NCI-H345 treated with DMSO at 0.1 percent for 48 hours (cell line): ENCODE measurements at regions not wholly inside any gene's neighbourhood (a gene's known extent, or its start where the extent isn't known, plus 50 kb on each side); places are given as distances from the start of the nearest gene placed in this dataset.
A peak's percentile ranks its signal among the peaks of the same experiment; 100 is the strongest.

Source experiments
- DNase-seq: peaks from one replicate; lab custom pipeline; 2025; ENCODE audit not compliant: unreplicated experiment; lab: John Stamatoyannopoulos, UW

GRCh38 chr3:113136071-113136470 is 75.3 kb upstream of the BOC start:
- no peak for DNase-seq

- DNase-seq, result no peak
Observed at GRCh38 chr3:113136544-113136943, 74.8 kb upstream of the BOC start.

- DNase-seq, result no peak
Observed at GRCh38 chr3:113138839-113139743, 72.3 kb upstream of the BOC start.

GRCh38 chr3:113140876-113141275 is 70.5 kb upstream of the BOC start:
- DNase-seq, result no peak

- no peak for DNase-seq
Observed at GRCh38 chr3:113141543-113141942, 69.8 kb upstream of the BOC start.

- DNase-seq, result no peak
Observed at GRCh38 chr3:113142476-113142875, 68.9 kb upstream of the BOC start.

- DNase-seq, result no peak
Observed at GRCh38 chr3:113143353-113143752, 68.0 kb upstream of the BOC start.

- no peak for DNase-seq
Observed at GRCh38 chr3:113147681-113148261, 63.6 kb upstream of the BOC start.

- DNase-seq, result no peak
Observed at GRCh38 chr3:113148284-113148683, 63.1 kb upstream of the BOC start.

- DNase-seq, result no peak
Observed at GRCh38 chr3:113150250-113150649, 61.1 kb upstream of the BOC start.

- peak; percentile 85 for DNase-seq
Observed at GRCh38 chr3:113151461-113152031, 59.8 kb upstream of the BOC start.

GRCh38 chr3:113152849-113153248 is 58.5 kb upstream of the BOC start:
- DNase-seq, result no peak

GRCh38 chr3:113153499-113154107 is 57.8 kb upstream of the BOC start:
- no peak for DNase-seq

GRCh38 chr3:113156816-113157333 is 54.5 kb upstream of the BOC start:
- no peak for DNase-seq

- no peak for DNase-seq
Observed at GRCh38 chr3:113157408-113158030, 53.8 kb upstream of the BOC start.

- DNase-seq, result no peak
Observed at GRCh38 chr3:113158171-113158570, 53.2 kb upstream of the BOC start.
